SK-N-MC (cell line): ENCODE measurements at regions not wholly inside any gene's neighbourhood (a gene's known extent, or its start where the extent isn't known, plus 50 kb on each side); places are given as distances from the start of the nearest gene placed in this dataset.

Experiments used
- EZH2 ChIP-seq: fragments of 200-600 bp; sonication (generic); IDR thresholded peaks from one replicate; pipeline ENCODE4 v1.6.1; 2017; ENCODE audit warnings: antibody characterized with exemption
- FOXP2 ChIP-seq: optimal IDR thresholded peaks from 2 replicates; pipeline ENCODE3; 2011; ENCODE audit warnings: mild to moderate bottlenecking, moderate library complexity; ENCODE audit not compliant: insufficient read depth; ENCODE audit errors: extremely low read length, control extremely low read depth
- POLR2AphosphoS5 ChIP-seq: IDR thresholded peaks from 2 replicates; pipeline ENCODE4 v1.6.1; 2012; ENCODE audit warnings: mild to moderate bottlenecking, low read depth, low read length, borderline replicate concordance

GRCh38 chr3:118781839-118782238 is 252.8 kb downstream of the IGSF11 start:
- no peak for TF ChIP-seq POLR2AphosphoS5
- no peak for TF ChIP-seq EZH2
- TF ChIP-seq FOXP2: no peak
